ENCODE measurements at regions not wholly inside any gene's neighbourhood (a gene's known extent, or its start where the extent isn't known, plus 50 kb on each side); places are given as distances from the start of the nearest gene placed in this dataset.

GRCh38 chr1:229192031-229192430 is 78.9 kb upstream of the RAB4A start:
- intact Hi-C loops (cut with DNase I, micrococcal nuclease) = no loop called here
- no peak overlapping the region for H3K4me3 ChIP-seq
- TF ChIP-seq, protein P1, sequence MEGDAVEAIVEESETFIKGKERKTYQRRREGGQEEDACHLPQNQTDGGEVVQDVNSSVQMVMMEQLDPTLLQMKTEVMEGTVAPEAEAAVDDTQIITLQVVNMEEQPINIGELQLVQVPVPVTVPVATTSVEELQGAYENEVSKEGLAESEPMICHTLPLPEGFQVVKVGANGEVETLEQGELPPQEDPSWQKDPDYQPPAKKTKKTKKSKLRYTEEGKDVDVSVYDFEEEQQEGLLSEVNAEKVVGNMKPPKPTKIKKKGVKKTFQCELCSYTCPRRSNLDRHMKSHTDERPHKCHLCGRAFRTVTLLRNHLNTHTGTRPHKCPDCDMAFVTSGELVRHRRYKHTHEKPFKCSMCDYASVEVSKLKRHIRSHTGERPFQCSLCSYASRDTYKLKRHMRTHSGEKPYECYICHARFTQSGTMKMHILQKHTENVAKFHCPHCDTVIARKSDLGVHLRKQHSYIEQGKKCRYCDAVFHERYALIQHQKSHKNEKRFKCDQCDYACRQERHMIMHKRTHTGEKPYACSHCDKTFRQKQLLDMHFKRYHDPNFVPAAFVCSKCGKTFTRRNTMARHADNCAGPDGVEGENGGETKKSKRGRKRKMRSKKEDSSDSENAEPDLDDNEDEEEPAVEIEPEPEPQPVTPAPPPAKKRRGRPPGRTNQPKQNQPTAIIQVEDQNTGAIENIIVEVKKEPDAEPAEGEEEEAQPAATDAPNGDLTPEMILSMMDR (IDR thresholded peaks at IDR 0.05) = no peak
- no peak for ATAC-seq
- no peaks in the 10 kb centered on the region for H3K4me1 ChIP-seq (ENCODE audit: low read depth)
- H3K9me3 ChIP-seq = no peaks in the 10 kb centered on the region
- DNase-seq = no peak
- no peaks in the 10 kb centered on the region for H3K36me3 ChIP-seq (ENCODE audit: low read depth)

DNA sequence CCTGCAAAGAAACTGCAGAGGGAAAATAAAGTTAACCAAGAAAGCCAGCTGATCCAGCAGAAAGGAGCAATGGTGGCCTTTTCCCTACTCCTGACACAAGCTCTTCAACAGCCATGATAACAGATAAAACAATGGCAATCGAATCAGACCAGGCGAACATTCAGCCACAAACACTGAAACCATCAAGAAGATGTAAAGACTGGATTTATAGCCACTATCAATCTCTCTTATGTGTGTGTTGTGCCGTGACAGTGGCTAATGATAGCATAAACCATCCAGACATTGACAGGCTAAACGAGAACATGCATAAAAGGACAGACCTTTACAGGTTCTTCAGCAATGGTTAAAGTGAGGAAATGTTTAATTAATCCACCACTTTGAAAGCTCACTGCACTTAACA is 78.1 kb upstream of the RAB4A start:
- Histone ChIP-seq H3K9me3 (no peaks in the 10 kb centered on the region), H3K4me3 (no peak overlapping the region), H3K36me3 (ENCODE audit: low read depth) (no peaks in the 10 kb centered on the region), H3K4me1 (ENCODE audit: low read depth) (no peaks in the 10 kb centered on the region)
- intact Hi-C loops (cut with DNase I, micrococcal nuclease) = no loop called here
- TF ChIP-seq, protein P1 (IDR thresholded peaks at IDR 0.05) = no peak
- no peak for ATAC-seq
- no peak for DNase-seq

- no peak overlapping the region for H3K4me3 ChIP-seq
- H3K36me3 ChIP-seq (ENCODE audit: low read depth) = no peaks in the 10 kb centered on the region
- DNase-seq = no peak
- no peaks in the 10 kb centered on the region for H3K4me1 ChIP-seq (ENCODE audit: low read depth)
- TF ChIP-seq, protein P1 (IDR thresholded peaks at IDR 0.05) = no peak
- H3K9me3 ChIP-seq = no peaks in the 10 kb centered on the region
- intact Hi-C loops (cut with DNase I, micrococcal nuclease) = no loop called here
- no peak for ATAC-seq
Measured at GRCh38 chr1:229194096-229194495, 76.8 kb upstream of the RAB4A start.

DNA sequence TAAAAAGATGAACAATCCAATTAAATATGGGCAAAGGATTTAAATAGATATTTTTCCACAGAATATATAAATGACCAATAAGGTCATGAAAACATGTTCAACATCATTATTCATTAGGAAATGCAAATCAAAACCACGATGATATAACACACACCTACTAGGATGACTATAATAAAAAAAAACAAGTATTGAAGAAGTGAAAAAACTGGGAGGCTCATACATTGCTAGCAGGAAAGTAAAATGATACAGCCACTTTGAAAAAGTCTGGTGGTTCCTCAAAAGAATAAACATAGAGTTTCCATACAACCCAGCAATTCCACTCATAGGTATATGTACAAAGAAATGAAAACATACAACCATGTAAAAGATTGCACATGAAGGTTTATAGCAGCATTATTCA is 75.7 kb upstream of the RAB4A start:
- intact Hi-C loops (cut with DNase I, micrococcal nuclease) = no loop called here
- Histone ChIP-seq H3K36me3 (ENCODE audit: low read depth) (no peaks in the 10 kb centered on the region), H3K4me3 (no peak overlapping the region), H3K9me3 (no peaks in the 10 kb centered on the region), H3K4me1 (ENCODE audit: low read depth) (peaks cover 9% of the 10 kb centered on the region)
- DNase-seq (no peak), ATAC-seq (no peak)
- TF ChIP-seq, protein P1 (IDR thresholded peaks at IDR 0.05) = no peak

- no peak overlapping the region for H3K4me3 ChIP-seq
- TF ChIP-seq, protein P1 (IDR thresholded peaks at IDR 0.05) = no peak
- no peaks in the 10 kb centered on the region for H3K36me3 ChIP-seq (ENCODE audit: low read depth)
- peaks cover 9% of the 10 kb centered on the region for H3K4me1 ChIP-seq (ENCODE audit: low read depth)
- DNase-seq (no peak), ATAC-seq (no peak)
- intact Hi-C loops (cut with DNase I, micrococcal nuclease) = no loop called here
- H3K9me3 ChIP-seq = no peaks in the 10 kb centered on the region
Measured at GRCh38 chr1:229196404-229197264, 74.3 kb upstream of the RAB4A start.

Measured in mucosa of descending colon (tissue), 3 donors.